Pancreas (tissue), 10 donors: ENCODE measurements at regions not wholly inside any gene's neighbourhood (a gene's known extent, or its start where the extent isn't known, plus 50 kb on each side); places are given as distances from the start of the nearest gene placed in this dataset.
"Not testable (repeated sequence)": the region's sequence is repeated elsewhere in the genome, so short reads cannot be mapped to it uniquely, and the experiment has no call there.

Experiments used
- ATAC-seq, 4 donors: fragments of 200-7000 bp; cut with Tn5 transposase; one replicate each; pipeline versions ENCODE4 v1.8.0 to v1.9.1; 2020; ENCODE audit warnings: mild to moderate bottlenecking in 4 of 4, moderate library complexity in 4 of 4
- DNase-seq, 6 donors: peaks; one replicate each; pipeline ENCODE4 v3.0.0-alpha.2; 2020
- FAIRE-seq: peaks from 2 replicates; lab custom pipeline; 2012; peaks lifted over from hg19 to GRCh38; lab: Jason Lieb, UNC
- H3K27ac ChIP-seq, 4 donors: fragments of 200-600 bp; sonication (generic); 1 replicate in 3 of 4; 2 replicates in 1 of 4; pipeline versions ENCODE4 v1.5.0 to v1.8.0; 2020
- H3K27me3 ChIP-seq, 4 donors: fragments of 200-600 bp; one replicate each; pipeline ENCODE4 v1.8.0; 2021
- H3K36me3 ChIP-seq, 3 donors: fragments of 200-600 bp; sonication (generic) in 1 of 3; one replicate each; pipeline versions ENCODE4 v1.5.0 to v1.8.0; 2020 to 2021
- H3K4me1 ChIP-seq, 3 donors: fragments of 200-600 bp; one replicate each; pipeline ENCODE4 v1.8.0; 2021
- H3K4me3 ChIP-seq, 4 donors: fragments of 200-600 bp; sonication (generic) in 2 of 4; one replicate each; pipeline versions ENCODE4 v1.5.0 to v1.8.0; 2020 to 2021
- H3K9me3 ChIP-seq, 4 donors: fragments of 200-600 bp; one replicate each; pipeline ENCODE4 v1.8.0; 2021
- CTCF ChIP-seq, 4 donors: fragments of 200-600 bp; sonication (generic) in 3 of 4; IDR thresholded peaks; one replicate each; pipeline versions ENCODE4 v1.5.0 to v1.8.0; 2021; ENCODE audit warnings: antibody characterized with exemption in 4 of 4
- WGBS, 2 donors: extraction: QIAGEN DNeasy Blood & Tissue Kit; methylation state at CpG; one replicate each; pipeline ENCODE4 v1.1.7; 2013; 5-methylcytosine and 5-hydroxymethylcytosine counted together
- intact Hi-C, 3 donors: fragments of 100-400 bp; cut with DNase I; formaldehyde crosslinking; loops; one replicate each; pipeline versions ENCODE4 v1.11.1 to v1.14.2; 2022
- donor health status: healthy with polysubstance abuse.
- donor health status: DM: no; HTN: no; CAD: no; lungs with moderate emphysema.
- donor health status: DM: no; HTN: no; CAD: no.
- donor health status: control.
- donor health status: control.
- donor health status: Bipolar disorder and iron deficiency.
- donor health status: DM: yes; HTN: yes; CAD: no.
- donor health status: DM: no; HTN: no; CAD: no.
- donor health status: DM: no; HTN: no; CAD: no.
- donor health status: DM: yes; HTN: yes; CAD: no.

GRCh38 chr6:156423829-156424228 lies 353.3 kb upstream of the ARID1B start:
- no peak for ATAC-seq
- TF ChIP-seq CTCF (IDR thresholded peaks at IDR 0.05), result no peak
- DNase-seq, result no peak
- H3K27me3 ChIP-seq, result no peaks in the 10 kb centered on the region
- no peak overlapping the region for H3K4me3 ChIP-seq
- FAIRE-seq, result no peak
- no peaks in the 10 kb centered on the region for H3K36me3 ChIP-seq
- 81 to 91% methylated on average over 3 of the region's 3 CpGs for WGBS, 2 donors
- no peaks in the 10 kb centered on the region for H3K9me3 ChIP-seq
- H3K27ac ChIP-seq, result no peak overlapping the region
- intact Hi-C loops, result no loop called here
- no peaks in the 10 kb centered on the region for H3K4me1 ChIP-seq

- 79 to 89% methylated on average over 6 of the region's 6 CpGs for WGBS, 2 donors
- Histone ChIP-seq H3K27ac (no peak overlapping the region), H3K27me3 (no peaks in the 10 kb centered on the region), H3K4me1 (no peaks in the 10 kb centered on the region), H3K36me3 (no peaks in the 10 kb centered on the region), H3K4me3 (no peak overlapping the region), H3K9me3 (no peaks in the 10 kb centered on the region)
- no peak for ATAC-seq
- no peak for TF ChIP-seq CTCF (IDR thresholded peaks at IDR 0.05)
- DNase-seq, result no peak
- FAIRE-seq, result no peak
- intact Hi-C loops, result no loop called here
Observed at GRCh38 chr6:156423075-156423474, 354.1 kb upstream of the ARID1B start.

GRCh38 chr6:156421933-156422332 lies 355.2 kb upstream of the ARID1B start:
- no peaks in the 10 kb centered on the region for H3K9me3 ChIP-seq
- TF ChIP-seq CTCF (IDR thresholded peaks at IDR 0.05), result no peak
- H3K27ac ChIP-seq, result no peak overlapping the region
- no peaks in the 10 kb centered on the region for H3K4me1 ChIP-seq
- ATAC-seq (no peak), DNase-seq (no peak), FAIRE-seq (no peak)
- 43 to 46% methylated on average over 2 of the region's 2 CpGs for WGBS, 2 donors
- no peaks in the 10 kb centered on the region for H3K27me3 ChIP-seq
- no peaks in the 10 kb centered on the region for H3K36me3 ChIP-seq
- no peak overlapping the region for H3K4me3 ChIP-seq
- intact Hi-C loops, result no loop called here

GRCh38 chr6:156421301-156421700 lies 355.9 kb upstream of the ARID1B start:
- H3K9me3 ChIP-seq, ATAC-seq, H3K27me3 ChIP-seq, intact Hi-C loops, FAIRE-seq, H3K36me3 ChIP-seq, H3K4me3 ChIP-seq, H3K27ac ChIP-seq, H3K4me1 ChIP-seq, DNase-seq: not testable (repeated sequence)
- WGBS, 2 donors, result 58 to 63% methylated on average over 5 of the region's 5 CpGs

GRCh38 chr6:156420172-156420993 lies 356.8 kb upstream of the ARID1B start:
- WGBS, 2 donors, result 70 to 78% methylated on average over 5 of the region's 5 CpGs
- Histone ChIP-seq H3K4me3 (no peak overlapping the region), H3K27ac (no peak overlapping the region), H3K4me1 (no peaks in the 10 kb centered on the region), H3K36me3 (no peaks in the 10 kb centered on the region), H3K9me3 (no peaks in the 10 kb centered on the region), H3K27me3 (no peaks in the 10 kb centered on the region)
- DNase-seq (no peak), ATAC-seq (no peak), FAIRE-seq (no peak)
- intact Hi-C loops, result no loop called here
- TF ChIP-seq CTCF (IDR thresholded peaks at IDR 0.05), result no peak
